H7 (cell line): ENCODE measurements at regions not wholly inside any gene's neighbourhood (a gene's known extent, or its start where the extent isn't known, plus 50 kb on each side); places are given as distances from the start of the nearest gene placed in this dataset.
"Not testable (repeated sequence)": the region's sequence is repeated elsewhere in the genome, so short reads cannot be mapped to it uniquely, and the experiment has no call there.

Source experiments
- DNase-seq: peaks from one replicate; pipeline ENCODE4 v3.0.0; 2012
- H3K27me3 ChIP-seq: 2 replicates; pipeline ENCODE4 v1.6.0; 2011; ENCODE audit warnings: mild to moderate bottlenecking, low read length; ENCODE audit not compliant: control insufficient read depth, insufficient read depth
- H3K36me3 ChIP-seq: replicated peaks from 2 replicates; pipeline ENCODE4 v1.5.1; 2011; ENCODE audit warnings: low read length; ENCODE audit not compliant: control insufficient read depth, insufficient read depth
- H3K4me3 ChIP-seq: 2 replicates; pipeline ENCODE4 v1.5.1; 2011; ENCODE audit warnings: low read depth, mild to moderate bottlenecking, control low read depth, low read length, moderate library complexity; ENCODE audit not compliant: insufficient read depth

- no peak overlapping the region for H3K4me3 ChIP-seq
- DNase-seq: no peak
Measured at GRCh38 chr7:20542594-20542993, 72.9 kb upstream of the ABCB5 start.

GRCh38 chr7:20543500-20543899, 72.0 kb upstream of the ABCB5 start:
- no peak for DNase-seq
- no peaks in the 10 kb centered on the region for H3K27me3 ChIP-seq
- no peaks in the 10 kb centered on the region for H3K36me3 ChIP-seq
- H3K4me3 ChIP-seq: no peak overlapping the region

More at GRCh38 chr7:20542594-20542993, 72.9 kb upstream of the ABCB5 start:
- H3K36me3 ChIP-seq: no peaks in the 10 kb centered on the region
- no peaks in the 10 kb centered on the region for H3K27me3 ChIP-seq

- no peaks in the 10 kb centered on the region for H3K27me3 ChIP-seq
- no peak for DNase-seq
- H3K36me3 ChIP-seq: no peaks in the 10 kb centered on the region
- H3K4me3 ChIP-seq: no peak overlapping the region
Measured at GRCh38 chr7:20545016-20545415, 70.5 kb upstream of the ABCB5 start.

- DNase-seq, H3K27me3 ChIP-seq, H3K36me3 ChIP-seq, H3K4me3 ChIP-seq: not testable (repeated sequence)
Measured at GRCh38 chr7:20546958-20547357, 68.5 kb upstream of the ABCB5 start.

- Histone ChIP-seq H3K27me3 (no peaks in the 10 kb centered on the region), H3K4me3 (no peak overlapping the region), H3K36me3 (no peaks in the 10 kb centered on the region)
- no peak for DNase-seq
Measured at GRCh38 chr7:20554072-20554471, 61.4 kb upstream of the ABCB5 start.

- H3K4me3 ChIP-seq: no peak overlapping the region
- DNase-seq: no peak
- H3K27me3 ChIP-seq: no peaks in the 10 kb centered on the region
- no peaks in the 10 kb centered on the region for H3K36me3 ChIP-seq
Measured at GRCh38 chr7:20556091-20556490, 59.4 kb upstream of the ABCB5 start.

- H3K4me3 ChIP-seq: no peak overlapping the region
- no peaks in the 10 kb centered on the region for H3K36me3 ChIP-seq
- no peak for DNase-seq
- H3K27me3 ChIP-seq: no peaks in the 10 kb centered on the region
Measured at GRCh38 chr7:20557116-20557515, 58.4 kb upstream of the ABCB5 start.

GRCh38 chr7:20558963-20559716, 56.3 kb upstream of the ABCB5 start:
- DNase-seq: no peak
- no peaks in the 10 kb centered on the region for H3K27me3 ChIP-seq
- H3K36me3 ChIP-seq: no peaks in the 10 kb centered on the region
- no peak overlapping the region for H3K4me3 ChIP-seq

- no peak for DNase-seq
- Histone ChIP-seq H3K27me3 (no peaks in the 10 kb centered on the region), H3K36me3 (no peaks in the 10 kb centered on the region), H3K4me3 (no peak overlapping the region)
Measured at GRCh38 chr7:20559883-20560282, 55.6 kb upstream of the ABCB5 start.

- peak; percentile 27 for DNase-seq
- Histone ChIP-seq H3K4me3 (no peak overlapping the region), H3K27me3 (no peaks in the 10 kb centered on the region), H3K36me3 (no peaks in the 10 kb centered on the region)
Measured at GRCh38 chr7:20560325-20561180, 54.9 kb upstream of the ABCB5 start.

- Histone ChIP-seq H3K27me3 (no peaks in the 10 kb centered on the region), H3K36me3 (no peaks in the 10 kb centered on the region), H3K4me3 (no peak overlapping the region)
- no peak for DNase-seq
Measured at GRCh38 chr7:20561466-20561865, 54.0 kb upstream of the ABCB5 start.

- Histone ChIP-seq H3K4me3 (no peak overlapping the region), H3K27me3 (no peaks in the 10 kb centered on the region), H3K36me3 (no peaks in the 10 kb centered on the region)
- DNase-seq: no peak
Measured at GRCh38 chr7:20561908-20562307, 53.6 kb upstream of the ABCB5 start.

GRCh38 chr7:20562461-20562860, 53.0 kb upstream of the ABCB5 start:
- Histone ChIP-seq H3K4me3 (no peak overlapping the region), H3K36me3 (no peaks in the 10 kb centered on the region), H3K27me3 (no peaks in the 10 kb centered on the region)
- no peak for DNase-seq
